ENCODE measurements at regions not wholly inside any gene's neighbourhood (a gene's known extent, or its start where the extent isn't known, plus 50 kb on each side); places are given as distances from the start of the nearest gene placed in this dataset.

DNA sequence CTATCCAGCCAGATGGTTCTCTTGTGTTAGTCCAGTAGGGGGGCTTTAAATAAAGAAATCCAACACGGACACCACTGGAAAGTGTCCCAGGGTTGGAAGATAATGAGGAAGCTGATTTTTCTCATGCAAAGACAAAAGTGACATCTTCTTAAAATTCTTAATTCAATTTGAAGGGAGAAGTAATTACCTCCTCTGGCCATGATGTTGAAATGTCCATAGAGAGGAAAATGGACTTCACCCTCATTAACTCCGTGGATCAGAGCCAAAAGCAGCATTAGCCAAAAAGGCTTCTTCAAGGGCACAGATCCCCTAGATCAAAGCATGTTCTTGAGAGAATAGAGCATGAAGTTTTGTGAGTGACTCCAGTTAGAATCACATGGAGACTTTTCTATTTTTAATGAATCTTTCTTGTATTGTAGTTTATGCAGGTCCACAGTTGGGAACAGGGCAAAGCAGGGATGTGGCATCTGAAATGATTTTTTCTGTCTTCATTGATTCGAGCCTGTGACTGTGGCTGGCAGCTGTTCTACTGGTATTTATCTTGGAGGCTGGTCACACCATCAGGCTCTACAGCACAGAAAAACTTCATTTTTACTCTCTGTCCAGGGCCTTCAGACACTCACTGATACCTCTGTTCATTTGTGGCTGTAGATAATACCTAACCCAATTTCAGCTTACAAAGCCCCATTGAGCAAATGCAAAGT is 1002.5 kb downstream of the AACS start:
- TF ChIP-seq, protein P1, sequence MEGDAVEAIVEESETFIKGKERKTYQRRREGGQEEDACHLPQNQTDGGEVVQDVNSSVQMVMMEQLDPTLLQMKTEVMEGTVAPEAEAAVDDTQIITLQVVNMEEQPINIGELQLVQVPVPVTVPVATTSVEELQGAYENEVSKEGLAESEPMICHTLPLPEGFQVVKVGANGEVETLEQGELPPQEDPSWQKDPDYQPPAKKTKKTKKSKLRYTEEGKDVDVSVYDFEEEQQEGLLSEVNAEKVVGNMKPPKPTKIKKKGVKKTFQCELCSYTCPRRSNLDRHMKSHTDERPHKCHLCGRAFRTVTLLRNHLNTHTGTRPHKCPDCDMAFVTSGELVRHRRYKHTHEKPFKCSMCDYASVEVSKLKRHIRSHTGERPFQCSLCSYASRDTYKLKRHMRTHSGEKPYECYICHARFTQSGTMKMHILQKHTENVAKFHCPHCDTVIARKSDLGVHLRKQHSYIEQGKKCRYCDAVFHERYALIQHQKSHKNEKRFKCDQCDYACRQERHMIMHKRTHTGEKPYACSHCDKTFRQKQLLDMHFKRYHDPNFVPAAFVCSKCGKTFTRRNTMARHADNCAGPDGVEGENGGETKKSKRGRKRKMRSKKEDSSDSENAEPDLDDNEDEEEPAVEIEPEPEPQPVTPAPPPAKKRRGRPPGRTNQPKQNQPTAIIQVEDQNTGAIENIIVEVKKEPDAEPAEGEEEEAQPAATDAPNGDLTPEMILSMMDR (IDR thresholded peaks at IDR 0.05; ENCODE audit: low read length): no peak
- no peak for TF ChIP-seq EZH2 (IDR thresholded peaks at IDR 0.05; ENCODE audit: borderline replicate concordance, low read length)
